Small intestine (tissue), 7 donors: ENCODE measurements at regions not wholly inside any gene's neighbourhood (a gene's known extent, or its start where the extent isn't known, plus 50 kb on each side); places are given as distances from the start of the nearest gene placed in this dataset.
A peak's percentile ranks its signal among the peaks of the same experiment; 100 is the strongest.
"Not testable (repeated sequence)": the region's sequence is repeated elsewhere in the genome, so short reads cannot be mapped to it uniquely, and the experiment has no call there.

Source experiments
- DNase-seq, 2 donors: peaks; one replicate each; pipeline versions ENCODE4 v3.0.0 to v3.0.0-alpha.2; 2013
- FAIRE-seq: peaks from 2 replicates; lab custom pipeline; 2012; peaks lifted over from hg19 to GRCh38; lab: Jason Lieb, UNC
- H3K27ac ChIP-seq, 3 donors: one replicate each; pipeline ENCODE4 v1.5.1; 2013; ENCODE audit warnings: low read length in 2 of 3, mild to moderate bottlenecking in 2 of 3, control low read depth in 1 of 3, inconsistent platforms in 1 of 3, low read depth in 1 of 3, moderate library complexity in 1 of 3
- H3K27me3 ChIP-seq, 3 donors: one replicate each; pipeline ENCODE4 v1.6.1; 2013; ENCODE audit warnings: low read length in 3 of 3, inconsistent platforms in 1 of 3; ENCODE audit not compliant: control insufficient read depth in 3 of 3, insufficient read depth in 3 of 3
- H3K36me3 ChIP-seq, 3 donors: one replicate each; pipeline ENCODE4 v1.6.1; 2013; ENCODE audit warnings: low read length in 3 of 3, inconsistent platforms in 1 of 3, low read depth in 1 of 3, mild to moderate bottlenecking in 1 of 3, moderate library complexity in 1 of 3; ENCODE audit not compliant: control insufficient read depth in 3 of 3, insufficient read depth in 2 of 3
- H3K4me1 ChIP-seq, 3 donors: one replicate each; pipeline ENCODE4 v1.6.1; 2013; ENCODE audit warnings: low read length in 2 of 3, inconsistent platforms in 1 of 3, low read depth in 1 of 3, mild to moderate bottlenecking in 1 of 3, moderate library complexity in 1 of 3; ENCODE audit not compliant: control insufficient read depth in 3 of 3, insufficient read depth in 2 of 3
- H3K4me3 ChIP-seq, 3 donors: one replicate each; pipeline ENCODE4 v1.5.1; 2013; ENCODE audit warnings: low read length in 3 of 3, control low read depth in 1 of 3, inconsistent platforms in 1 of 3, low read depth in 1 of 3, mild to moderate bottlenecking in 1 of 3, moderate library complexity in 1 of 3
- H3K9me3 ChIP-seq, 2 donors: one replicate each; pipeline ENCODE4 v1.6.1; 2013; ENCODE audit warnings: low read depth in 1 of 2, low read length in 1 of 2; ENCODE audit not compliant: control insufficient read depth in 2 of 2, insufficient read depth in 1 of 2
- WGBS, 3 donors: extraction: QIAGEN DNeasy Blood & Tissue Kit; methylation state at CpG; one replicate each; pipeline ENCODE4 v1.1.7; 2013; 5-methylcytosine and 5-hydroxymethylcytosine counted together
- donor health status: healthy with polysubstance abuse.
- donor health status: control.
- donor health status: control.
- donor health status: Bipolar disorder and iron deficiency.
- donor health status: healthy.

DNA sequence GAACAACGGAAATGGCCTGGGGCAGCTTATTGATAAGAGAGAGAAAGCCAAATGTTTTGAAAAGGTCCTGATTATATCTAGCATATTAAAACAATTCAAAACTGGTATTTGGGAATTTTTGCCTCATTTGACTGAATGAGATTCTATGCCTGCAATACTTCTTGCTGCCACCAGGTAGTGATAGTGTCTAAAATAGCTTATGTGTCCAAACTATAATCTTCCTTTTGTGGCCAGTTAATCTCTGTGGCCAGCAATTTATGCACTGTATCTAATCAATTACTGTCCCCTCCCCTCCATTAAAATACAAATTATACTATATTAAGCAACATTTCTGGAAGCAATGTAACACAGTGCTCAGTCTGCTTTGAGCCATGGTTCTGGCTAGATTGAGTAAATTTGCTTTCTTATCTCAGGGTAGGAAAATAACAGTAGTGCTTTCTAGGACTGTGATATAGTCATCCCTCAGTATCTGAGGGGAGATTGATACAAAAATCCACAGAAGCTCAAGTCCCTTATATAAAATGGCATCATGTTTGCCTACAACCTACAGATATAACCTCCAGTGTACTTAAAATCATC is 91.8 kb downstream of the FOXD2 start:
- DNase-seq (peak in 1 of 2 donors; percentile 29), FAIRE-seq (no peak)
- Histone ChIP-seq H3K4me3 (no peak overlapping the region), H3K27me3 (no peaks in the 10 kb centered on the region), H3K27ac (no peak overlapping the region), H3K4me1 (peaks cover 0 to 21% (median 4%) of the 10 kb centered on the region in 3 donors), H3K9me3 (peaks cover 0 to 9% of the 10 kb centered on the region in 2 donors), H3K36me3 (no peaks in the 10 kb centered on the region)
- WGBS, 3 donors = 81 to 94% (median 86%) methylated on average over 1 of the region's 1 CpG

DNA sequence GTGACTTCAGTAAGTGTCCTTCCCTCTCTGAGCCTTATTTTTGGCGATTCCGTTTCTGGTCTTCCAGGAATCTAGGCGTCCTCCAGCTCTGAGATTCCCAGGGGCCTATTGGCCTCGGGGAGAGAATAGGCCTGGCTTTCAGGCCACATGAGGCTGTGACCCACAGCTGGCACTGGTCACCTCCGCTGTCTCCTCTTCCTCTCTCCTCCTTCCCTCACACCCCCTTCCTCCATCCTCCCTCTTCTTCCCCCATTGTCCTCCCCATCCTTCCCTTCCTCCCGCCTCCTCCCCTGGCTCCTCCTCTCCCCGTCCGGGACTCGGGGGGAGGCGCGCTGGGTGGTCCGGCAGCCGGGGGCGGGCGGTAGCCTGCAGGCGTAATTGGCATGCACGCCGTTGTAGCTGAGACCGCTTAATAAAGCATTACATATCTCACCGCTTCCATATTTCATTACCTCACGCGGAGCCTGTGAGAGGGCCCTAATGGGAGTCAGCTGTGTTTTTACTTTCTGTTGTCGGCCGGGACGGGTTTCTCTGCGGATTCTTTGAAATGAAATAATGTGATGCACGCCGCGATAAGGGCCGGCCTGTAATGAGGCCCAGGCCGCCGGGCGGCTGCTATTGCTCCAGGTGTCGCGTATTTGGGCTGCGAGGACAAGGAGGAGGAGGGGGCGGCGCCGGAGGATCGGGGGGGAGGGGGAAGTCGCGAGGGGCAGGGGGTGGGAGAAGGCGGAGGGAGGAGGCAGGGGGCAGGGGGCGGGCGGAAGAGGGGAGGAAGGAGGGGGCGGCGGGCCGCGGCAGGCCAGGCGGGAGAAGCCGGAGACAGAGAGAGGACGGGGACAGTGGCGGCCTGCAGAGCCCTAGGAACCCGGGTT is 95.3 kb downstream of the FOXD2 start:
- no peaks in the 10 kb centered on the region for H3K36me3 ChIP-seq
- FAIRE-seq (no peak), DNase-seq (peak; percentile 42 to 83)
- H3K9me3 ChIP-seq = peaks cover 0 to 9% of the 10 kb centered on the region in 2 donors
- peak overlapping the region in 1 of 3 donors; percentile 34 for H3K27ac ChIP-seq
- peak overlapping the region; percentile 24 to 38 (median 34) for H3K4me3 ChIP-seq
- 7 to 12% (median 11%) methylated on average over 43 to 54 of the region's 54 CpGs for WGBS, 3 donors
- H3K4me1 ChIP-seq = peaks cover 0 to 30% (median 4%) of the 10 kb centered on the region in 3 donors
- H3K27me3 ChIP-seq = peaks cover 0 to under 1% (median 0%) of the 10 kb centered on the region in 3 donors

DNA sequence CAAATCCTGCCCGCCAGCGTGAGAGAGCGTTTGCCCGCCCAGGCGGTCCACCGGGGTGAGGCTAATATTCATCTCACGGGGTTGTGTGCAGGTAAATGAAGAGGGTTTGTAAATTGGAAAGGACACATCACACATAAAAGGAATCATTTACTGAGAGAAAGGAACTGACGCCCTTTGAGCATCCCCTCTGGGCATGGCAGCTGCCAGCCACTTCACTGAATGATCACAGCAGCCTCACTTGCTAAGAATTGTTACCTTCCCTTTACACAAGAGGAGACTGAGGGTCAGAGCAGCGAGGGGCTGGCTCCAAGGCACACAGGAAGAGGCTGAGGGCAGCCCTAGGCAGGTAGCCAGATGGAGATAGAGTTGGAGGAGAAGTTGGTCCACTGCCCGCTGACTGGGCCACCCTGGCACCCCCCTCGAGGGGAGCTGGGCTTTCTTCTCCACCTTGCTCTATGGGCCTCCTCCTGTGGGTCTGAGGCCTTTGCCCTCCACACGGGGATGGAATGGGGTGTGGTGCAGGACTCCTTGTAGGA is 96.0 kb downstream of the FOXD2 start:
- Histone ChIP-seq H3K4me1 (peaks cover 0 to 30% (median 4%) of the 10 kb centered on the region in 3 donors), H3K9me3 (peaks cover 0 to 9% of the 10 kb centered on the region in 2 donors), H3K27me3 (peaks cover 0 to 3% (median 0%) of the 10 kb centered on the region in 3 donors), H3K4me3 (no peak overlapping the region), H3K27ac (no peak overlapping the region), H3K36me3 (no peaks in the 10 kb centered on the region)
- DNase-seq (no peak), FAIRE-seq (no peak)
- WGBS, 3 donors = 17 to 37% (median 36%) methylated on average over 12 of the region's 12 CpGs

DNA sequence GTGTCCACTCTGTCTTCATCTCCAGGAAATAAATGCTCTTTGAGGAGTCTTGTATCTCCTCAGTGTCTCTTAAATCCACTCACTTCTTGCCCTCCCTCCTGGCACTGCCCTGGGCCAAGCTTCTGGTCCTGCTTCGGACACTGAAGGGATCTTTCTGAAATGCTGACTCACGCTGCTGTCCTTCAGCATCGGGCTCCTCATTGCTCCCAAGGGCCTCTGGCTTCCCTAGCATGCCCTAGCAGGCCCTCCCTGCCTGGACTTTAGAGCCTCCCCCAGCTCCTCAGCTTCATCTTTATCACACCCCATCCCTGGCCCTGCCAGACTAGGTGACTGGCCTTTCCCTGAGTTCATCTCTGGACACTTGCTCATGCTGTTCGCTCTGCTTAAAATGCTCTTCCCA is 96.6 kb downstream of the FOXD2 start:
- no peak for FAIRE-seq
- H3K36me3 ChIP-seq = no peaks in the 10 kb centered on the region
- peaks cover 0 to 30% (median 4%) of the 10 kb centered on the region in 3 donors for H3K4me1 ChIP-seq
- DNase-seq = peak in 1 of 2 donors; percentile 63
- H3K9me3 ChIP-seq = peaks cover 0 to 3% of the 10 kb centered on the region in 2 donors
- 73 to 77% (median 74%) methylated on average over 4 of the region's 4 CpGs for WGBS, 3 donors
- H3K27ac ChIP-seq = no peak overlapping the region
- H3K27me3 ChIP-seq = peaks cover 0 to 3% (median 0%) of the 10 kb centered on the region in 3 donors
- H3K4me3 ChIP-seq = no peak overlapping the region

DNA sequence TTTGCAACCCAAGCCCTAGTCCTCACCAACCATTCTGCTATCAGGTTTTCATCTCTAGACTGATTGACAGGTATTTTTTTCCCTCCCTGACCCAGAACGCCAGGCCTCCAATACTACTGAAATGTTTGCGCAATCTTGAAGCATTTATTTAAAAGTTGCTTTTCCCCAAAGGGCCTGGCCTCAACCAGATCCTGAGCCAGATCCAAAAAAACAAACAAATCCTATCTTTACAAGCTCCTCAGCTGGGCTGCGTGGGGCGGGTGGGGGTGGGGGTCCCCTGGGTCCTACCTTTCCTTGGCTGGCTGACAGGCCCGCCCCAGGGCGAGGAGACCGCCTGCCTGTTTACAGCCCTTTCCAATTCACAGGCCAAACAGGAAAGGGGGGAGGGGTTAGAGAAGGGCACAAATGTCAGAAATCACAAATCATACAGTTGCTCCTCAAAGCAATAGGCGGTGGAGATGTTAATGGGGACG is 98.8 kb downstream of the FOXD2 start:
- FAIRE-seq = no peak
- H3K9me3 ChIP-seq = peaks cover 0 to 3% of the 10 kb centered on the region in 2 donors

DNA sequence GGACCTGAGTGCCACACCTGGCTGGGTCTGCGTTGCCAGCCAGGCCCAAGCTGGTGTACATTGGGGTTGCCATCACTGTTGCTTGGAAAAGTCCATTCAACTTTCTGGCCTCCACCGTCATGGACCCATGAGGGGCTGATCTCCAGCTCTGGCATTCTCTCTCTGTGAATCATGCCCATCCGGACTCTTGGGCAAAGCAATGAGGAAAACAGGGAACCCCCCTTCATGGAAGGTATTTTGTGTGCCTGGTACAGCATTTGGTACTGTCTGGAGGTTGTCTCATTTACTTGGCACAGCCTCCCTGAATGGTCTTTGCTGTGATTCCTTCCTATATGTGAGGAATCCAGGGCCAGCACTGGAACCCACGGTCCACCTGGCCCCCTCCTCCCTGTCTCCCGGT is 99.4 kb downstream of the FOXD2 start:
- Histone ChIP-seq H3K36me3 (no peaks in the 10 kb centered on the region), H3K4me1 (peaks cover 0 to 30% (median 4%) of the 10 kb centered on the region in 3 donors), H3K4me3 (no peak overlapping the region), H3K27me3 (peaks cover 0 to 3% (median 0%) of the 10 kb centered on the region in 3 donors), H3K9me3 (peaks cover 0 to 7% of the 10 kb centered on the region in 2 donors), H3K27ac (no peak overlapping the region)
- no peak for DNase-seq
- FAIRE-seq = no peak
- WGBS, 3 donors = 86 to 93% (median 93%) methylated on average over 5 of the region's 5 CpGs

More for the DNA sequence above, 98.8 kb downstream of the FOXD2 start:
- WGBS, 3 donors = 27 to 38% (median 31%) methylated on average over 9 of the region's 9 CpGs
- no peak for DNase-seq
- H3K4me1 ChIP-seq = peaks cover 0 to 30% (median 4%) of the 10 kb centered on the region in 3 donors
- no peak overlapping the region for H3K27ac ChIP-seq
- H3K36me3 ChIP-seq = no peaks in the 10 kb centered on the region
- no peak overlapping the region for H3K4me3 ChIP-seq
- peaks cover 0 to 3% (median 0%) of the 10 kb centered on the region in 3 donors for H3K27me3 ChIP-seq

DNA sequence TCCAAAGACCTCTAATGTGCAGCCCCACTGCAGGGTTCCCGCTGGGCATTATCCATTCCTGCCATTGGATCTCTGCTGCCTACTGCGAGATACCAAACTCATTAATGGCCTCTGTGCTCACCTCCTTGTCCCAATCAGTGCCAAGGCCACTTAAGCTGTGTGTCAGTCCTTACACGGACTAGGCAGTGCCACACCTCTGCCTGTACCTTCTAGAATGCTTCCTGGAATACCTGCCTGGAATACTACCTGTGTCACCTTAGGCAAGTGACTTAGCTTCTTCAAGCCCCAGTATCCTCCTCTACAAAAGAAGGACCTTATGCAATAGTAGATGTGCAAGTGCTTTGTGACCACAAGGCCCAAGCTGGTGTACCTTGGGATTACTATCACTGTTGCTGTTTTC is 100.1 kb downstream of the FOXD2 start:
- DNase-seq = no peak
- WGBS, 3 donors = 41 to 80% (median 67%) methylated on average over 3 of the region's 3 CpGs
- Histone ChIP-seq H3K36me3 (no peaks in the 10 kb centered on the region), H3K4me3 (no peak overlapping the region), H3K27me3 (peaks cover 0 to 3% (median 0%) of the 10 kb centered on the region in 3 donors), H3K4me1 (peaks cover 0 to 30% (median 4%) of the 10 kb centered on the region in 3 donors), H3K27ac (no peak overlapping the region), H3K9me3 (peaks cover 0 to 13% of the 10 kb centered on the region in 2 donors)
- FAIRE-seq = no peak

DNA sequence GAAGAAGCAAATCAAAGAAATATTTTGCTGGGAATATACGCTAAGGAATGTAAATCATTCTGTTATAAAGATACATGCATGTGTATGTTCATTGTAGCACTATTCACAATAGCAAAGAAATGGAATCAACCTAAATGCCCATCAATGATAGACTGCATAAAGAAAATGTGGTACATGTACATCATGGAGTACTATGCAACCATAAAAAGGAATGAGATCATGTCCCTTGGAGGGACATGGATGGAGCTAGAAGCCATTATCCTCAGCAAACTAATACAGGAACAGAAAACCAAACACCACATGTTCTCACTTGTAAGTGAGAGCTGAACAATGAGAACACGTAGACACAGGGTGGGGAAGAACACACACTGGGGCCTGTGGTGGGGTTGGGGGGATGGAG is 100.7 kb downstream of the FOXD2 start:
- Histone ChIP-seq H3K4me1 (peaks cover 0 to 29% (median 4%) of the 10 kb centered on the region in 3 donors), H3K9me3 (peaks cover 0 to 15% of the 10 kb centered on the region in 2 donors)
- FAIRE-seq, H3K36me3 ChIP-seq, DNase-seq, H3K27ac ChIP-seq, H3K4me3 ChIP-seq, H3K27me3 ChIP-seq: not testable (repeated sequence)
- WGBS, 3 donors = 88 to 92% (median 90%) methylated on average over 2 of the region's 2 CpGs
